Naive B cell (primary cell): ENCODE measurements at regions not wholly inside any gene's neighbourhood (a gene's known extent, or its start where the extent isn't known, plus 50 kb on each side); places are given as distances from the start of the nearest gene placed in this dataset.

Experiments used
- ATAC-seq, 2 donors: fragments of 150-1000 bp; cut with Tn5 transposase; 2 replicates each; pipeline ENCODE4 v1.10.0; 2021; ENCODE audit warnings: low read depth in 2 of 2, mild to moderate bottlenecking in 2 of 2, moderate library complexity in 2 of 2
- DNase-seq: peaks from one replicate; pipeline ENCODE4 v3.0.0; 2022
- H3K27ac Mint-ChIP-seq, 6 donors: one replicate each; pipeline ENCODE4 v1.8.0; 2020 to 2022; ENCODE audit warnings: mild to moderate bottlenecking in 6 of 6, mixed read lengths in 6 of 6, moderate library complexity in 5 of 6, inconsistent platforms in 2 of 6
- H3K27me3 Mint-ChIP-seq, 3 donors: one replicate each; pipeline ENCODE4 v1.8.0; 2021 to 2022; ENCODE audit warnings: mixed read lengths in 3 of 3, mild to moderate bottlenecking in 1 of 3
- H3K36me3 Mint-ChIP-seq, 2 donors: one replicate each; pipeline ENCODE4 v1.8.0; 2020 to 2022; ENCODE audit warnings: mixed read lengths in 2 of 2, inconsistent platforms in 1 of 2, mild to moderate bottlenecking in 1 of 2
- H3K4me1 Mint-ChIP-seq, 3 donors: one replicate each; pipeline ENCODE4 v1.8.0; 2020 to 2022; ENCODE audit warnings: mixed read lengths in 3 of 3, inconsistent platforms in 1 of 3, mild to moderate bottlenecking in 1 of 3, moderate library complexity in 1 of 3
- H3K4me3 Mint-ChIP-seq, 8 donors: one replicate each; pipeline ENCODE4 v1.8.0; 2020 to 2022; ENCODE audit warnings: mild to moderate bottlenecking in 8 of 8, mixed read lengths in 8 of 8, moderate library complexity in 8 of 8, inconsistent platforms in 2 of 8
- H3K9me3 Mint-ChIP-seq, 7 donors: one replicate each; pipeline ENCODE4 v1.8.0; 2020 to 2022; ENCODE audit warnings: mixed read lengths in 7 of 7, mild to moderate bottlenecking in 5 of 7, inconsistent platforms in 2 of 7, moderate library complexity in 1 of 7

DNA sequence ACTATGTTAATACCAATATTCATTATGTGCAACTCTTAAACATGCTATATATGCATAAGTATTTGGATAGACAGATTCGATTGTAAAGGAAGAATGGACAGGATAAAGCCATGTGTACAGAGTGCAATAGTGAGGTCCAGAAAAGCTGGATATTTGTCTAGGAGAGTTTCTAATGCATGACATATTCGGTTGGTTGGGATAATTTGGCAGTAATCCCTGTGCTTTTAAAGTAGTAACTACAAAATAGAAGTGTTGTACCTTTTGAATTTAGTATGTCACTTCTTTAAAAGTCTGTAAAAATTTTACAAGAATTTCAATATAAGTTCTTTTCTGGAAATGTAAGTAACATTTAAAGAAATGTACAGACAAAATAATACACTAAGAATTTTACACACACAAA lies 774.5 kb downstream of the USP25 start:
- Mint-ChIP-seq H3K27me3 (no peaks in the 10 kb centered on the region), H3K27ac (no peak overlapping the region), H3K4me1 (no peaks in the 10 kb centered on the region), H3K36me3 (no peaks in the 10 kb centered on the region), H3K9me3 (peaks cover 0 to 3% (median 0%) of the 10 kb centered on the region in 7 donors), H3K4me3 (no peak overlapping the region)
- DNase-seq (no peak), ATAC-seq (no peak)

DNA sequence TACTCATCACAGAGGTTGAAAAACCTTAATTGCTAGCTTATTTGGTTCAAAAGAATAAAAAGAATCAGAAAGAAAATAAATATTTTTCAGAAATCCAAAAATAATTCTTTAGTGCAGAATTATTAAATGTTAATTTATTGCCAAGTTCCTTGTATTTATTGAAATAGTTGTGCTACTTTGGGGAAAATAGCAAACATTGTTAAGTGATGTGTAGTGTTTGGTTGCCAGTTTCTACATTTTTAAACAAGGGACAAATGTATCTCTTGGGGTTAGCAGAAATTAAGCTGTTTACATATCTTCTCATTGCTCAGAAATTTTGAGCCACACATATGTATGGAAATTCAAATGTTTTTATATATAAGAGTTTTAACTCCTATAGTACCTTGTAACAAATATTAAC lies 775.0 kb downstream of the USP25 start:
- DNase-seq (no peak), ATAC-seq (no peak)
- no peaks in the 10 kb centered on the region for H3K36me3 Mint-ChIP-seq
- no peaks in the 10 kb centered on the region for H3K27me3 Mint-ChIP-seq
- H3K4me1 Mint-ChIP-seq: no peaks in the 10 kb centered on the region
- no peak overlapping the region for H3K4me3 Mint-ChIP-seq
- peaks cover 0 to 4% (median 1%) of the 10 kb centered on the region in 7 donors for H3K9me3 Mint-ChIP-seq
- H3K27ac Mint-ChIP-seq: no peak overlapping the region

DNA sequence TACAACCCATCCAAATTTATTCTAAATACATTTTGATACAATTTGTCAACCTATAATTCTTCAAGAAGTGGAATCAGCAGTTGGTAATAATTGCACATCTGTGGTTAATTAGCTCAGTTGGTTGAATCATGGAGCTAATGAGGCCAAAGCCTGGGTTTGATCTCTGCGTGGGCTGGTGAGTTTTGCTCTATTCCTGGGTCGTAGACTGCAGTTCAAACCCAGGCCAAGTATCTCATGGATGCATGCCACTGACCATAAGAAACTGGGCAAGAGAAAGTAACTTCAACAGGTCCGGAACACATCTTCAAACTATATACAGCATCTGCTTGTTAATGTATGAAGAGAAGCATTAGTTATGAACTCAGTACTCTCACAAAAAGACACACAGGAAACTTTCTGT lies 779.7 kb downstream of the USP25 start:
- no peaks in the 10 kb centered on the region for H3K36me3 Mint-ChIP-seq
- H3K4me1 Mint-ChIP-seq: no peaks in the 10 kb centered on the region
- DNase-seq (no peak), ATAC-seq (no peak)
- H3K9me3 Mint-ChIP-seq: peaks cover 0 to 11% (median 5%) of the 10 kb centered on the region in 7 donors
- no peak overlapping the region for H3K4me3 Mint-ChIP-seq
- no peak overlapping the region for H3K27ac Mint-ChIP-seq
- no peaks in the 10 kb centered on the region for H3K27me3 Mint-ChIP-seq

DNA sequence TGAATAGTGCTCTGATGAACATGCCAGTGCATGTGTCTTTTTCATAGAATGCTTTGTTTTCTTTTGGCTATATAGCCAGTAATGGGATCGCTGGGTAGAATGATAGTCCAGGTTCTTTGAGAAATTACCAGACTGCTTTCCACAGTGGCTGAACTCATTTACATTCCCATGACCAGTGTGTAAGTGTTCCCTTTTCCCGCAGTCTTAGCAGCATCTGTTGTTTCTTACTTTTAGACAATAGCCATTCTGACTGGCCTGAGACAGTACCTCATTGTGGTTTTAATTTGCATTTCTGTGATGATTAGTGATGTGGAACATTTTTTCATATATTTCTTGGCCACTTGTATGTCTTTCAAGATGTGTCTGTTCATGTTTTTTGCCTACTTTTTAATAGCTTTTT lies 784.5 kb downstream of the USP25 start:
- Mint-ChIP-seq H3K9me3 (peaks cover 0 to 19% (median 6%) of the 10 kb centered on the region in 7 donors), H3K27ac (no peak overlapping the region), H3K36me3 (no peaks in the 10 kb centered on the region), H3K4me1 (no peaks in the 10 kb centered on the region), H3K27me3 (no peaks in the 10 kb centered on the region), H3K4me3 (no peak overlapping the region)
- DNase-seq (no peak), ATAC-seq (no peak)

DNA sequence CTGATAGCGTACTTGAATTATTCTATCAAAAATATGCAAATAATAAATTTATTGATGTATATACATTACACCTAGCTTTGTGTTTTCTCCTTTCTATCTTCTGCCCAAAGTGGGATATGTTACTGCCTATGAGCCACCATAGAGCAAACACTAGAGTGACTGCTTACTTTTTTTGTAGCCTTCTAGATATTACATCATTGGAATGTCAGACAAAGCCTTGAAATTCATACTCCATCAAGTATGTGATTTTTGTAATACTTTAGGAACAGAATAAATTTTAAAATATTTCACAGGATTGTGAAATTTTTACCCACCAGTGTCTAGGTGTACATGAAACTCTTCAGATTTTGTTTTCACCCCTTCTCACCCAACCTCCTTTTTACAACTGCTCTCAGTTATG lies 787.6 kb downstream of the USP25 start:
- Mint-ChIP-seq H3K9me3 (peaks cover 0 to 8% (median 4%) of the 10 kb centered on the region in 7 donors), H3K36me3 (no peaks in the 10 kb centered on the region), H3K27me3 (no peaks in the 10 kb centered on the region), H3K27ac (no peak overlapping the region), H3K4me1 (no peaks in the 10 kb centered on the region), H3K4me3 (no peak overlapping the region)
- ATAC-seq: no peak
- no peak for DNase-seq

DNA sequence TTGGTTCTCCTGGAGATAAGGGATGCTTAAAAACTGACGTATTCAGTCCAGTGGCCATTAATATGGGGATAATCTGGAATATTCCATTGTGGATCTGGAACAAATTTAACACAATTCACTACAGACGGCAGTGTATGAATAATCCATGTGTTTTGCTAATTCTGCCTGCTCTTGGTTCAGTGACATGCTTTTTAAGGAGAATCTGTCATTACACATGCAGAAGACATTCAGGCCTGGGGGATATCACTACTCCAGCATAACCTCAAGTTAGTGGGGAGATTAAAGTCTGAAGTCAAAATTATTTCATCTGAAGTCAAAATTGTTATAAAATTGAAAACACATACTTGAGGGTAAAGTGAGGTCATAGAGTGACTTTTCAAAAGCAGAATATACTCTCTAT lies 789.3 kb downstream of the USP25 start:
- no peak overlapping the region for H3K27ac Mint-ChIP-seq
- no peaks in the 10 kb centered on the region for H3K36me3 Mint-ChIP-seq
- DNase-seq (no peak), ATAC-seq (no peak)
- H3K4me3 Mint-ChIP-seq: no peak overlapping the region
- H3K27me3 Mint-ChIP-seq: no peaks in the 10 kb centered on the region
- no peaks in the 10 kb centered on the region for H3K4me1 Mint-ChIP-seq
- H3K9me3 Mint-ChIP-seq: peaks cover 0 to 7% (median 2%) of the 10 kb centered on the region in 7 donors

DNA sequence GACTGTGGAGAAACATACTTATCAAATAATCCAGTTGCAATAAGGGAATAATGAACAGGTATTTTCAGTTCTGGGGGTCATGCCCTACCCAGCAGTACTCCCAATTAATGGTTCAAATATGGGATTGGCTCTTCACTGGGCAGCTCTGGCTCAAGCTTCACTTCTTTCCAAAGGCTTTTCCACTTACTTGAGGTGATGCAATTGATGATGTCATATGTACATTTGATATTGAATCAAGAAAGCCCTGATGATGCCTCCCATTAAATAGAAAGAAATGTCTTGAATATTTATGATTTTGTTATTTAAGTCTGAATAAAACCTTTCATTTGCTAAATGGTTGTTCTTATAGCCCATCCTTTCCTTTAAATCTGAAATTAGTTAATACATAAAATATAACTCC lies 789.9 kb downstream of the USP25 start:
- no peak for ATAC-seq

DNA sequence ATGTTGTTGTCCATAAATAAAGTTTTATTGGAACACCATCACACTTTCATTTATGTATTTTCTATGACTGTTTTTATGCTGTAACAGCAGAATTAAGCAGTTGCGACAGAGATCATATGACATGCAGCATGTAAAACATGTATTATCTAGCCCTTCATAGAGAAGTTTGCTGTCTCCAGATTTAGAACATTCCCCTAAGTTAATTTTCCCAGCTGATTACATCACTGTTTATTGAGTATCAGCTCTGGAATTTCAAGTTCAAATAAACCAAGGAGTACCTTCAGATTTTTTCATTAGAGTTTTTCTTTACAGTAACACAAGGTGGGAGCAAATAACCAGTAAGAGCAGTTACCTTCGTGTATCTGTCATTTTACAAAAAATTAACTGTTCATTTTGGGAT lies 792.8 kb downstream of the USP25 start:
- DNase-seq (no peak), ATAC-seq (no peak)
- no peak overlapping the region for H3K27ac Mint-ChIP-seq
- peaks cover 0 to 6% (median 3%) of the 10 kb centered on the region in 7 donors for H3K9me3 Mint-ChIP-seq
- H3K27me3 Mint-ChIP-seq: no peaks in the 10 kb centered on the region
- H3K4me3 Mint-ChIP-seq: no peak overlapping the region
- no peaks in the 10 kb centered on the region for H3K4me1 Mint-ChIP-seq
- no peaks in the 10 kb centered on the region for H3K36me3 Mint-ChIP-seq

More for the DNA sequence above, 789.9 kb downstream of the USP25 start:
- H3K4me1 Mint-ChIP-seq: no peaks in the 10 kb centered on the region
- no peak for DNase-seq
- H3K36me3 Mint-ChIP-seq: no peaks in the 10 kb centered on the region
- no peaks in the 10 kb centered on the region for H3K27me3 Mint-ChIP-seq
- H3K9me3 Mint-ChIP-seq: peaks cover 0 to 12% (median 2%) of the 10 kb centered on the region in 7 donors
- H3K4me3 Mint-ChIP-seq: no peak overlapping the region
- H3K27ac Mint-ChIP-seq: no peak overlapping the region

DNA sequence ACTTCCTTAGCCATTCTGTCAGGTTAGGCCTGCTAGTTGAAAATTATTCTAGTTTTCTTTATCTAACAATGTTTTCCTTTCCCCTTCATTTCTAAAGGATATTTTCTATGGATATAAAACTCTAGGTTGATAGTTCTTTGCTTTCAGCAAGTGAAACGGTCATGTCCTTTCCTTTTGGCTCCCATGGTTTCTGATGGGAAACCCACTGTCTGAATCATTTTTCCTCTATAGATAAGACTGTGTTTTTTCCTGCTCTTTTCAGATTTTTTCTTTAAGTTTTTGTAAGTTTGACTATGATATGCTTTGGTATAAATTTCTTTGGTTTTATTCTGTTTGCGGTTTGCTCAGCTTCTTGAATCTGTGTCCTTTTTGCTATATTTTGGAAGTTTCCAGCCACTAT lies 800.9 kb downstream of the USP25 start:
- Mint-ChIP-seq H3K4me3 (no peak overlapping the region), H3K4me1 (no peaks in the 10 kb centered on the region), H3K27me3 (no peaks in the 10 kb centered on the region), H3K36me3 (no peaks in the 10 kb centered on the region), H3K9me3 (peaks cover 0 to 23% (median 8%) of the 10 kb centered on the region in 7 donors), H3K27ac (no peak overlapping the region)
- DNase-seq (no peak), ATAC-seq (no peak)

DNA sequence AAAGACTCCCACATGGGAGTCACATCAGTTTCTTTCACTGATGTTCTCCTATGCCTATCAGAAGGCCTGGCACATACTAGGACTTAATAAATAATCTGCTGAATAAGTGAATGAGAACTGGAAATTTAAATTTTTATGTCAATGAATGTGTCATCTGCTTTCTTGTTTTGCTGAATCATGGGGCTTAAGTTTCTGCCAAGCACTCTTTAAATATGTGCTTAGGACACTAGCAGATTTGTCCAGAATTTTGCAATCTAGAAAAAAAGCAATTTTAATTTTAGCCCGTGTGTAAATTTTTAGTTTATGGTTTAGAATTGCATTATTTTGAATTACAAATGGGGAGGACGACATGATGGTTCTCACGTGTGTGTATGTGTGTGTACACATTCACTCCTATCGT lies 803.1 kb downstream of the USP25 start:
- no peak for DNase-seq
- H3K4me3 Mint-ChIP-seq: no peak overlapping the region
- peaks cover 0 to 25% (median 5%) of the 10 kb centered on the region in 7 donors for H3K9me3 Mint-ChIP-seq
- H3K27me3 Mint-ChIP-seq: no peaks in the 10 kb centered on the region
- H3K4me1 Mint-ChIP-seq: no peaks in the 10 kb centered on the region
- H3K27ac Mint-ChIP-seq: no peak overlapping the region
- H3K36me3 Mint-ChIP-seq: no peaks in the 10 kb centered on the region
- no peak for ATAC-seq

DNA sequence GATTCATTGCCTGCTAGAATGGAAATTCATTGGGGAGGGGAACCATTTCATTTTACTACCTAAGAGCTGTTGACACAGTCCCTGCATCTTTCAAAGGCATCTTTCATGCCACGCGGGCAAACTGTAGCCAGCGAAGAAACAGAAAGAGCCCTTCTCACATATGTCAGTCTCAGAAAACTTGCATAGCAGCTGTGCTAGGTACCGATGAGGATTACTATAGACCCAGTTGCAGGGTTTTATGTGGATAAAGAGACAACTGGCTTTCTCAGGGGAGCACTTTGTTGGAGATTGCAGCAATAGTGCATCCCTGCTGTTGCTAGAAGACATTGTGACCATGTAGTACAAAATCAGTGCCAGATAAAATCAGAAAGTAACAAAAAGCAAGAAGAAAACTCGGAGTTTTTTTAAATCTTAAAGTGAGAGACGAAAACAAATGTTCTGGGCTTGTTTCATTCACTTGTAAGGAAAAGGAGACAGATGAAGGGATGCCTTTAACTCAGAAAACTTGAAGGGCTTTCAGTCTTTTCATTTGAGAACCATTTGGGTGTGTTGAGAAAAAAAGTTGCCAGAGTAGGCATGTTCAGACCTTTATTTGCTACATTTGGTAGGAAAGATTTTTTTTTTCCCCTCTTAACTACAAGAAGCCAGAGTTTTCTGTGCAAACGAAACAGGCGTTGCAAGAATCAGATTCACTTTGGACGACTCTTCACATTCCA lies 804.1 kb downstream of the USP25 start:
- Mint-ChIP-seq H3K4me1 (no peaks in the 10 kb centered on the region), H3K27ac (no peak overlapping the region), H3K4me3 (no peak overlapping the region), H3K9me3 (peaks cover 0 to 24% (median 4%) of the 10 kb centered on the region in 7 donors), H3K36me3 (no peaks in the 10 kb centered on the region), H3K27me3 (no peaks in the 10 kb centered on the region)
- DNase-seq (no peak), ATAC-seq (no peak)

DNA sequence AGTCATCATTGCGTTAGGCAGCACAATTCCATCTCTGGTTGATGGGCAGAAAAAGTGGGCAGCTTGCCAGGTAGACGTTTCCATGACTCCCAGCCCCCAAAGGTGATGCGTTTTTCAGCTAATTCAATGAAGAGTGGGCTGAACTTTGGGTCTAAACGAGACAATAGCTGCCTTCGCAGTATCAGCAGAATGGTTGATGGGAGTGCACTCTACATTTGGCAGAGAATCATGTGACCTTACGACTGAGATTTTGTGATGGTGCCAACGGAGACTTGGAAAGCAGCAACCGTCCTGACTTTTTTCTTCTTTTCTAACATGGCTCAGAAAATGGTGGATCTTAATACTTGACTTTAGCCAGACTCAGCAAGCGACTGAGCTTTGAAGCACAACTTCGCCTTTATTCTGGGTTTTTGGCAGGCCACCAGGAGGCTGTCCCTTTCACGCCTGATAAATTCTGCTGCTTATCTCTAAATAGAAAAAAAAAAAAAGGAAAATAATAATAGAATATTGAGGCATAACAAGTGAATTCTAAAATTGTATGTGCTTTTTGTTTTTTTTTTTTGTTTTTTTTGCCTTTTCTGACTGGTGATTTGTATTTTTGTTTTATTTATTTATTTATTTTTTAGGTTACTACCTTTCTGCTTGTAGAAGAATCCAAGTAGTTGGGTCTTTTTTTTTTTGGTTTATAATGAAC lies 804.8 kb downstream of the USP25 start:
- H3K9me3 Mint-ChIP-seq: peaks cover 0 to 21% (median 3%) of the 10 kb centered on the region in 7 donors
- no peaks in the 10 kb centered on the region for H3K36me3 Mint-ChIP-seq
- no peak overlapping the region for H3K4me3 Mint-ChIP-seq
- H3K27me3 Mint-ChIP-seq: no peaks in the 10 kb centered on the region
- ATAC-seq (no peak), DNase-seq (no peak)
- no peak overlapping the region for H3K27ac Mint-ChIP-seq
- H3K4me1 Mint-ChIP-seq: no peaks in the 10 kb centered on the region

DNA sequence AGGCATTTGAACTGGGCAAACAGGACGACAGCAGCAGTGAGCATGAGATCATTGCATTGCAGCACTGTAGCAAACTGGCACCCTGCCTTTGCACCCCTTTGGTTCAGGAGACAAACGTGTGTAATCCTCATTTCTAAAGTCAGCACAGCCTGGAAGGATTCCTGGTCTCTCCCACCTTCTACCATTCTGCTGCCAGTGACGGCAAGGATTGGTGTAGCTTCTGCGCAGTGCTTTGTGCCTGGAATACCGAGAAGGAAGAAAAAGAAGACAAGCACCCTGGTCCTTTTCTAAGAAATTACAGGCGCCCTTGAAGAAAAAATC lies 805.3 kb downstream of the USP25 start:
- no peaks in the 10 kb centered on the region for H3K27me3 Mint-ChIP-seq
- H3K27ac Mint-ChIP-seq: no peak overlapping the region
- H3K9me3 Mint-ChIP-seq: peaks cover 0 to 21% (median 3%) of the 10 kb centered on the region in 7 donors
- no peaks in the 10 kb centered on the region for H3K4me1 Mint-ChIP-seq
- ATAC-seq: no peak
- no peaks in the 10 kb centered on the region for H3K36me3 Mint-ChIP-seq
- no peak for DNase-seq
- H3K4me3 Mint-ChIP-seq: peak overlapping the region in 1 of 8 donors; percentile 36

DNA sequence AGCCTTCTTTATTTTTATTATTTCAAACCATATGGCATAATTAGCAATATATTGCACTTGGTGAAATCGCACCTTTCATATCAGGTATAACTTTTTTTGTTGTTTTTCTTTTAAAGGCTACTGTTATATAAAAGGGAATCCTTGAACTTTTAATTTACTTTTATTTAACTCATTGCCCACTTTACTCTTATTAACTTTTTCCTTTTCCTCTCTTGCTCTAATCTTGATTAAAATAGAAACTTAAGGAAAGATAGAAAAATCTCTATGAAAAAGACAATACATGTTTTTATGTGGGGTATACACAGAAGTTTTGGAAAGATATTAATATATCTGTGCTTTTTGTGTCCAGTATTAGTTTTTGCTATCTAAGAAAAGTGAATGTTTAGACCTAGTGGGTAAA lies 805.8 kb downstream of the USP25 start:
- no peaks in the 10 kb centered on the region for H3K27me3 Mint-ChIP-seq
- ATAC-seq: no peak
- no peak for DNase-seq
- H3K36me3 Mint-ChIP-seq: no peaks in the 10 kb centered on the region
- H3K4me1 Mint-ChIP-seq: no peaks in the 10 kb centered on the region
- H3K4me3 Mint-ChIP-seq: no peak overlapping the region
- H3K9me3 Mint-ChIP-seq: peaks cover 0 to 21% (median 3%) of the 10 kb centered on the region in 7 donors
- H3K27ac Mint-ChIP-seq: no peak overlapping the region
